IMR-90 (cell line): ENCODE measurements at regions not wholly inside any gene's neighbourhood (a gene's known extent, or its start where the extent isn't known, plus 50 kb on each side); places are given as distances from the start of the nearest gene placed in this dataset.

ENCODE experiments used
- CTCF ChIP-seq: conservative IDR thresholded peaks from 2 replicates; pipeline ENCODE4 v1.5.1; 2012; ENCODE audit warnings: mild to moderate bottlenecking, low read depth, low read length, improper control_type of control experiment
- FOS ChIP-seq: fragments of 150-350 bp; IDR thresholded peaks from 2 replicates; pipeline ENCODE4 v1.6.1; 2016; ENCODE audit warnings: low read depth, low read length
- MAFK ChIP-seq: IDR thresholded peaks from 2 replicates; pipeline ENCODE4 v1.6.1; 2012; ENCODE audit warnings: low read depth, low read length, improper control_type of control experiment
- MXI1 ChIP-seq: IDR thresholded peaks from 2 replicates; pipeline ENCODE4 v1.6.1; 2012; ENCODE audit warnings: low read depth, mild to moderate bottlenecking, low read length, moderate library complexity, borderline replicate concordance
- POLR2A ChIP-seq: IDR thresholded peaks from 2 replicates; pipeline ENCODE4 v1.6.1; 2012; ENCODE audit warnings: mild to moderate bottlenecking, low read depth, low read length
- RAD21 ChIP-seq: IDR thresholded peaks from 2 replicates; pipeline ENCODE4 v1.6.1; 2012; ENCODE audit warnings: low read length, improper control_type of control experiment
- RFX5 ChIP-seq: IDR thresholded peaks from 2 replicates; pipeline ENCODE4 v1.8.0; 2012; ENCODE audit warnings: low read depth, mild to moderate bottlenecking, low read length, moderate library complexity
- SMC3 ChIP-seq: fragments of 150-350 bp; IDR thresholded peaks from 2 replicates; pipeline ENCODE4 v1.6.1; 2016; ENCODE audit warnings: low read depth, mild to moderate bottlenecking, antibody characterized with exemption, low read length, moderate library complexity

GRCh38 chr6:63452125-63452524 lies 120.2 kb upstream of the LOC128125822 start:
- TF ChIP-seq CTCF: no peak
- no peak for TF ChIP-seq RFX5
- TF ChIP-seq MAFK: no peak
- TF ChIP-seq POLR2A: no peak
- TF ChIP-seq RAD21: no peak
- TF ChIP-seq FOS: no peak
- no peak for TF ChIP-seq MXI1
- TF ChIP-seq SMC3: no peak
